ENCODE measurements at regions not wholly inside any gene's neighbourhood (a gene's known extent, or its start where the extent isn't known, plus 50 kb on each side); places are given as distances from the start of the nearest gene placed in this dataset.

GRCh38 chr17:72414032-72414396 lies 293.2 kb downstream of the SOX9 start:
- no peak overlapping the region for H3K4me3 ChIP-seq
- no peaks in the 10 kb centered on the region for H3K36me3 ChIP-seq
- no peak for TF ChIP-seq POLR2AphosphoS5 (IDR thresholded peaks at IDR 0.05; ENCODE audit: insufficient read depth in 1 of 2, low read depth in 1 of 2)
- TF ChIP-seq CTCF (IDR thresholded peaks at IDR 0.05), result no peak
- no peak for TF ChIP-seq POLR2A (IDR thresholded peaks at IDR 0.05)
- peaks cover 12% of the 10 kb centered on the region for H3K9me3 ChIP-seq
- H3K27ac ChIP-seq, result no peak overlapping the region
- H3K4me1 ChIP-seq, result peaks cover 33% of the 10 kb centered on the region
- DNase-seq (ENCODE audit: extremely low spot score in 2 of 2), result no peak
- no peaks in the 10 kb centered on the region for H3K27me3 ChIP-seq
- intact Hi-C loops (cut with DNase I), result no loop called here

GRCh38 chr17:72414967-72415853 lies 294.4 kb downstream of the SOX9 start:
- H3K4me3 ChIP-seq, result no peak overlapping the region
- no peak overlapping the region for H3K27ac ChIP-seq
- H3K4me1 ChIP-seq, result peaks cover 42% of the 10 kb centered on the region
- no peak for DNase-seq (ENCODE audit: extremely low spot score in 2 of 2)
- intact Hi-C loops (cut with DNase I), result no loop called here
- H3K9me3 ChIP-seq, result peaks cover 12% of the 10 kb centered on the region
- no peaks in the 10 kb centered on the region for H3K27me3 ChIP-seq
- TF ChIP-seq CTCF (IDR thresholded peaks at IDR 0.05), result no peak
- no peak for TF ChIP-seq POLR2A (IDR thresholded peaks at IDR 0.05)
- no peak for TF ChIP-seq POLR2AphosphoS5 (IDR thresholded peaks at IDR 0.05; ENCODE audit: insufficient read depth in 1 of 2, low read depth in 1 of 2)
- H3K36me3 ChIP-seq, result no peaks in the 10 kb centered on the region

- TF ChIP-seq POLR2A (IDR thresholded peaks at IDR 0.05) (no peak), CTCF (IDR thresholded peaks at IDR 0.05) (no peak), POLR2AphosphoS5 (IDR thresholded peaks at IDR 0.05; ENCODE audit: insufficient read depth in 1 of 2, low read depth in 1 of 2) (no peak)
- Histone ChIP-seq H3K27ac (no peak overlapping the region), H3K36me3 (no peaks in the 10 kb centered on the region), H3K27me3 (no peaks in the 10 kb centered on the region), H3K4me1 (peaks cover 45% of the 10 kb centered on the region), H3K9me3 (peaks cover 12% of the 10 kb centered on the region), H3K4me3 (no peak overlapping the region)
- intact Hi-C loops (cut with DNase I), result no loop called here
- DNase-seq (ENCODE audit: extremely low spot score in 2 of 2), result no peak
Observed at GRCh38 chr17:72416054-72416675, 295.3 kb downstream of the SOX9 start.

- peaks cover 12% of the 10 kb centered on the region for H3K9me3 ChIP-seq
- H3K27ac ChIP-seq, result no peak overlapping the region
- H3K4me1 ChIP-seq, result peaks cover 45% of the 10 kb centered on the region
- no peak for DNase-seq (ENCODE audit: extremely low spot score in 2 of 2)
- H3K36me3 ChIP-seq, result no peaks in the 10 kb centered on the region
- intact Hi-C loops (cut with DNase I), result no loop called here
- H3K27me3 ChIP-seq, result no peaks in the 10 kb centered on the region
- TF ChIP-seq CTCF (IDR thresholded peaks at IDR 0.05), result no peak
- no peak for TF ChIP-seq POLR2AphosphoS5 (IDR thresholded peaks at IDR 0.05; ENCODE audit: insufficient read depth in 1 of 2, low read depth in 1 of 2)
- no peak for TF ChIP-seq POLR2A (IDR thresholded peaks at IDR 0.05)
- H3K4me3 ChIP-seq, result no peak overlapping the region
Observed at GRCh38 chr17:72416905-72417304, 296.1 kb downstream of the SOX9 start.

GRCh38 chr17:72417627-72418026 lies 296.8 kb downstream of the SOX9 start:
- Histone ChIP-seq H3K27ac (no peak overlapping the region), H3K4me3 (no peak overlapping the region), H3K4me1 (peaks cover 42% of the 10 kb centered on the region), H3K36me3 (no peaks in the 10 kb centered on the region), H3K9me3 (peaks cover 12% of the 10 kb centered on the region), H3K27me3 (no peaks in the 10 kb centered on the region)
- intact Hi-C loops (cut with DNase I), result no loop called here
- no peak for TF ChIP-seq POLR2AphosphoS5 (IDR thresholded peaks at IDR 0.05; ENCODE audit: insufficient read depth in 1 of 2, low read depth in 1 of 2)
- TF ChIP-seq CTCF (IDR thresholded peaks at IDR 0.05), result no peak
- no peak for TF ChIP-seq POLR2A (IDR thresholded peaks at IDR 0.05)
- DNase-seq (ENCODE audit: extremely low spot score in 2 of 2), result no peak

Measured in vagina (tissue), 2 donors.